A549 (cell line): ENCODE measurements at regions not wholly inside any gene's neighbourhood (a gene's known extent, or its start where the extent isn't known, plus 50 kb on each side); places are given as distances from the start of the nearest gene placed in this dataset.

Source experiments
- CEBPB ChIP-seq, 2 experiments: fragments of >200 bp in 1 of 2; sonication (Bioruptor Twin) in 1 of 2; formaldehyde crosslinking in 1 of 2; IDR thresholded peaks; 2 replicates each; pipeline ENCODE4 v1.6.1; 2012 to 2016
- CHD4 ChIP-seq: fragments of 200-600 bp; sonication (generic); IDR thresholded peaks from 2 replicates; pipeline ENCODE4 v1.6.1; 2016; ENCODE audit warnings: antibody characterized with exemption, mild to moderate bottlenecking, borderline replicate concordance
- EP300 ChIP-seq, 2 experiments: fragments of >200 bp; sonication (Bioruptor Twin); formaldehyde crosslinking; IDR thresholded peaks; 2 replicates in 1 of 2; 3 replicates in 1 of 2; pipeline ENCODE4 v1.6.1; 2016 to 2017
- GATA3 ChIP-seq: IDR thresholded peaks from 2 replicates; pipeline ENCODE4 v1.6.1; 2012; ENCODE audit warnings: borderline replicate concordance
- JUN ChIP-seq, 2 experiments: fragments of >200 bp; sonication (Bioruptor Twin); formaldehyde crosslinking; IDR thresholded peaks; 2 replicates in 1 of 2; 3 replicates in 1 of 2; pipeline ENCODE4 v1.6.1; 2016 to 2017
- JUNB ChIP-seq: fragments of >200 bp; sonication (Bioruptor Twin); formaldehyde crosslinking; IDR thresholded peaks from 2 replicates; pipeline ENCODE4 v1.6.1; 2016
- POLR2A ChIP-seq: IDR thresholded peaks from 2 replicates; pipeline ENCODE4 v1.6.1; 2012; ENCODE audit warnings: mild to moderate bottlenecking, low read length
- RFX5 ChIP-seq: fragments of 450-650 bp; IDR thresholded peaks from 2 replicates; pipeline ENCODE4 v1.7.1; 2014; ENCODE audit warnings: antibody characterized with exemption, mild to moderate bottlenecking, moderate library complexity
- TF ChIP-seq, protein P1 (sequence below): fragments of >200 bp; sonication (Bioruptor Twin); formaldehyde crosslinking; IDR thresholded peaks from 3 replicates; pipeline ENCODE4 v1.5.1; 2016
- TF ChIP-seq, protein P2 (sequence below): IDR thresholded peaks from 2 replicates; pipeline ENCODE4 v1.6.1; 2012; ENCODE audit warnings: low read depth, borderline replicate concordance
- TF ChIP-seq, protein P3 (sequence below): IDR thresholded peaks from 2 replicates; pipeline ENCODE4 v1.6.1; 2012

DNA sequence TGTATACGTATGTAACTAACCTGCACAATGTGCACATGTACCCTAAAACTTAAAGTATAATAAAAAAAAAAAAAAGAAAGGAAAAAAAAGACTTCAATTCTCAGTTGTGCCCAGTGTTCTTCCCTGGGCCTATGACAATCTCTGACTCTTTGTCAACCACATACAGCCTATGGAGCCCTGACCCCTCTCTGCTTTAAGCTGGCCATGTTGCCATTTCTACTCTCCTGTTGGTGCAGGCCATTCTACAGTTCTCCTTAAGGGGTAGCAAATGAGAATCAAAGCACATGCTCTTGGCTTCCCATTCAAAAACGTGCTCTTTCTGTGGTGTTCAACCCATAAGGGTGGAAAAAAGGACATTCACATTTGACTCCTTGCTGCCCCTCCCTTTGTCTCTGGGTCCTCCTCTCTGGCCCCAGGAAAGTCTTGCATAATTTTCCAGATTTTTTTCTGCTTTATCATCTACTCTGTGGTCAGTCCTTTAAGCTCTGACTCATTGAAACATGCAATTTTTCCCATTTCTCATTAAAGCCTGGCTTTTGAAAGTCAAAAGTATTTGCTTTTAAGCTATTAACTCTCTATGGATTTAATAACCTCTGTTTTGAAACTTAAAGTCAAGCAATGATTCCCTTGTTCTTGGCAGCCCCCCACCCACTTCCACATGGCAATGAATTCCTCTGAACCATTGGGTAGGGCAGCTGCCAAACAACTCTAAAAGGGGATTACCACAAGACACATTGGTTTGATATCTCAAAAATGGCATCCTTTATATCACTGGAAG lies 208.6 kb upstream of the MCHR2 start:
- TF ChIP-seq, protein P1, sequence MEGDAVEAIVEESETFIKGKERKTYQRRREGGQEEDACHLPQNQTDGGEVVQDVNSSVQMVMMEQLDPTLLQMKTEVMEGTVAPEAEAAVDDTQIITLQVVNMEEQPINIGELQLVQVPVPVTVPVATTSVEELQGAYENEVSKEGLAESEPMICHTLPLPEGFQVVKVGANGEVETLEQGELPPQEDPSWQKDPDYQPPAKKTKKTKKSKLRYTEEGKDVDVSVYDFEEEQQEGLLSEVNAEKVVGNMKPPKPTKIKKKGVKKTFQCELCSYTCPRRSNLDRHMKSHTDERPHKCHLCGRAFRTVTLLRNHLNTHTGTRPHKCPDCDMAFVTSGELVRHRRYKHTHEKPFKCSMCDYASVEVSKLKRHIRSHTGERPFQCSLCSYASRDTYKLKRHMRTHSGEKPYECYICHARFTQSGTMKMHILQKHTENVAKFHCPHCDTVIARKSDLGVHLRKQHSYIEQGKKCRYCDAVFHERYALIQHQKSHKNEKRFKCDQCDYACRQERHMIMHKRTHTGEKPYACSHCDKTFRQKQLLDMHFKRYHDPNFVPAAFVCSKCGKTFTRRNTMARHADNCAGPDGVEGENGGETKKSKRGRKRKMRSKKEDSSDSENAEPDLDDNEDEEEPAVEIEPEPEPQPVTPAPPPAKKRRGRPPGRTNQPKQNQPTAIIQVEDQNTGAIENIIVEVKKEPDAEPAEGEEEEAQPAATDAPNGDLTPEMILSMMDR = no peak
- TF ChIP-seq JUN (IDR thresholded peaks at IDR 0.05) (peak in 1 of 2 experiments; percentile 52; a peak in 2 of 5 replicates), CEBPB (IDR thresholded peaks at IDR 0.05) (peak; percentile 85 to 96), POLR2A (no peak), CHD4 (no peak), EP300 (IDR thresholded peaks at IDR 0.05) (peak; percentile 64 to 71; a peak in 2 of 5 replicates), GATA3 (peak; percentile 81), RFX5 (no peak), JUNB (peak; percentile 92)
- TF ChIP-seq, protein P2, sequence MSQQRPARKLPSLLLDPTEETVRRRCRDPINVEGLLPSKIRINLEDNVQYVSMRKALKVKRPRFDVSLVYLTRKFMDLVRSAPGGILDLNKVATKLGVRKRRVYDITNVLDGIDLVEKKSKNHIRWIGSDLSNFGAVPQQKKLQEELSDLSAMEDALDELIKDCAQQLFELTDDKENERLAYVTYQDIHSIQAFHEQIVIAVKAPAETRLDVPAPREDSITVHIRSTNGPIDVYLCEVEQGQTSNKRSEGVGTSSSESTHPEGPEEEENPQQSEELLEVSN = no peak
- TF ChIP-seq, protein P3, sequence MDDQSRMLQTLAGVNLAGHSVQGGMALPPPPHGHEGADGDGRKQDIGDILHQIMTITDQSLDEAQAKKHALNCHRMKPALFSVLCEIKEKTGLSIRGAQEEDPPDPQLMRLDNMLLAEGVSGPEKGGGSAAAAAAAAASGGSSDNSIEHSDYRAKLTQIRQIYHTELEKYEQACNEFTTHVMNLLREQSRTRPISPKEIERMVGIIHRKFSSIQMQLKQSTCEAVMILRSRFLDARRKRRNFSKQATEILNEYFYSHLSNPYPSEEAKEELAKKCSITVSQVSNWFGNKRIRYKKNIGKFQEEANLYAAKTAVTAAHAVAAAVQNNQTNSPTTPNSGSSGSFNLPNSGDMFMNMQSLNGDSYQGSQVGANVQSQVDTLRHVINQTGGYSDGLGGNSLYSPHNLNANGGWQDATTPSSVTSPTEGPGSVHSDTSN = 0 out of 2 replicates have a peak, but pooled peaks have one; percentile 31
